ENCODE measurements at regions not wholly inside any gene's neighbourhood (a gene's known extent, or its start where the extent isn't known, plus 50 kb on each side); places are given as distances from the start of the nearest gene placed in this dataset.
"Not testable (repeated sequence)": the region's sequence is repeated elsewhere in the genome, so short reads cannot be mapped to it uniquely, and the experiment has no call there.

GRCh38 chr9:135404451-135405144, 75.0 kb upstream of the PPP1R26 start:
- DNase-seq (ENCODE audit: low read depth in 3 of 3): no peak

GRCh38 chr9:135405145-135405464, 74.5 kb upstream of the PPP1R26 start:
- not testable (repeated sequence) for DNase-seq (ENCODE audit: low read depth in 3 of 3)

GRCh38 chr9:135408476-135409254, 70.9 kb upstream of the PPP1R26 start:
- DNase-seq (ENCODE audit: low read depth in 3 of 3): no peak

DNA sequence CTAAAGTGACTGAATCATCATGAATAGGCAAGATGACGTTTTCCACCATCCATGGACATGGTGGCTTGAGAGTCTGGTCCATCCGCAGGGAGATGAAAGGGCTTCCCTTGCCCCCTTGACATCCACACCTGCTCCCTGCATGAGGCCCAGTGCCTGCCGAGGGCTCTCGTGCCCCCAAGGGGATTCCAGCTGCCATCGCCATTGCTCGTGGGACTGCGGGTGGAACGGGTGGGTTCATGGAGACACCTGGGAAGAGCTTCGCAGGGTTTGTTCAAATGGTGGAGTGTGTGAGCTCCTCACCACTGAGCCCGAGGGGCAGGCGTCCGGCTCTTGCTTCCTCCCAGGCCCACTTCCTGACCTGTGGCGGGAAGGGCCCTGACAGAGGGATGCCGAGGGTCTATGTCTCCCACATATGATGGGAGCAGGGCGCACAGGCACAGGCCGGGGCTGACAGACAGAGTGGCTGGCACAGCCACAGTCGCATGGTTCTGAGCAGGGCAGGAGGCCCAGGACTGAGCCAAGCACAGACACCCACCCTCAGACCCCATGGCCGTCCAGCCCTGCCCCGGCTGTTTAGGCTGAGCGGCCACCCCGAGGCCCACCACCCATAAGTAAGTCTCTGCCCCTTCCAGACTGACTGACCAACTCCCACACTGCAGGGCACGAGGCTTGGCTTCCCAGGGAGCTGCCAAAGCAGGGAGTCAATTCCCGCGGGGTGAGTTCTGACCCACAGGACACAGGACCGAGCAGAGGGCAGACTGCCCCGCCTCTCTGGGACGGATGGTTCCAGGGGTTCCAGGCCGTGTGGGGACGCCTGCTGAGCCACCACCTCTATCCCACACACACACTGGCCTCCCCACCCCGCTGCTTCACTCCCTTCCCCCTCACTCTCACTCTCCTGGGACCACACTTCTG, 70.0 kb upstream of the PPP1R26 start:
- DNase-seq (ENCODE audit: low read depth in 3 of 3): no peak

GRCh38 chr9:135410421-135410820, 69.2 kb upstream of the PPP1R26 start:
- no peak for DNase-seq (ENCODE audit: low read depth in 3 of 3)

GRCh38 chr9:135410831-135411473, 68.6 kb upstream of the PPP1R26 start:
- no peak for DNase-seq (ENCODE audit: low read depth in 3 of 3)

DNA sequence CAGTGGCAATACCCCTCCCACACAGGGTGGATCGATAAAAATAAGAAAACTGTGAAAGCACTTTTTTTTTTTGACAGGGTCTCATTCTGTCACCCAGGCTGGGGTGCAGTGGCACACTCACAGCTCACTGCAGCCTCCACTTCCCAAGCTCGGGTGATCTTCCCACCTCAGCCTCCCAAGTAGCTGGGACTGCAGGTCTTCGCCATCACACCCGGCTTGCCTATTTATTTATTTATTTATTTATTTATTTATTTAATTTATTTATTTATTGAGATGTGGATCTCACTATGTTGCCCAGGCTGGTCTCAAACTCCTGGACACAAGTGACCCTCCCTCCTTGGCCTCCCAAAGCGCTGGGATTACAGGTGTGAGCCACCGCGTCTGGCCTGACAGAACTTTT, 68.0 kb upstream of the PPP1R26 start:
- DNase-seq (ENCODE audit: low read depth in 3 of 3): not testable (repeated sequence)

- peak; percentile 17 to 60 (median 38) for DNase-seq (ENCODE audit: low read depth in 3 of 3)
Measured at GRCh38 chr9:135412315-135413085, 67.1 kb upstream of the PPP1R26 start.

- no peak for DNase-seq (ENCODE audit: low read depth in 3 of 3)
Measured at GRCh38 chr9:135413086-135413375, 66.6 kb upstream of the PPP1R26 start.

GRCh38 chr9:135413461-135413860, 66.1 kb upstream of the PPP1R26 start:
- DNase-seq (ENCODE audit: low read depth in 3 of 3): no peak

DNA sequence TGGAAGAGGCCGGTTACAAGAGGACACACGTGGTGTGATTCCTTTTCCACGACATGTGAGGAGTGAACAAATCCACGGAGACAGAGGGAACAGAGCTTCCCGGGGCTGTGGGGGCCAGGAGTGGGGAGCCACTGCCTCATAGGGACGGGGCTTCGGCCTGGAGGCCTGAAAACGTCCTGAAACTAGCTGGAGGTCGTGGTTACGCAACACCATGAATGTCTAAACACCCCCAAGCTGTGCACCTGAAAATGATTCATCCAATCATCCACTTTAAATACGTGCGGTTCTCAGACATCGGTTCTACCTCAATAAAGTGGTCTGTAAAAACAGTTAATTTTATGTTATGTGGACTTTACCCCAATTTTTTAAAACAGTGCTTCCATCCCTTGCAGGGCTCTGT, 65.3 kb upstream of the PPP1R26 start:
- DNase-seq (ENCODE audit: low read depth in 3 of 3): no peak

GRCh38 chr9:135415586-135415985, 64.0 kb upstream of the PPP1R26 start:
- no peak for DNase-seq (ENCODE audit: low read depth in 3 of 3)

- no peak for DNase-seq (ENCODE audit: low read depth in 3 of 3)
Measured at GRCh38 chr9:135416664-135417290, 62.8 kb upstream of the PPP1R26 start.

- no peak for DNase-seq (ENCODE audit: low read depth in 3 of 3)
Measured at GRCh38 chr9:135418161-135418560, 61.4 kb upstream of the PPP1R26 start.

- DNase-seq (ENCODE audit: low read depth in 3 of 3): no peak
Measured at GRCh38 chr9:135419106-135419505, 60.5 kb upstream of the PPP1R26 start.

DNA sequence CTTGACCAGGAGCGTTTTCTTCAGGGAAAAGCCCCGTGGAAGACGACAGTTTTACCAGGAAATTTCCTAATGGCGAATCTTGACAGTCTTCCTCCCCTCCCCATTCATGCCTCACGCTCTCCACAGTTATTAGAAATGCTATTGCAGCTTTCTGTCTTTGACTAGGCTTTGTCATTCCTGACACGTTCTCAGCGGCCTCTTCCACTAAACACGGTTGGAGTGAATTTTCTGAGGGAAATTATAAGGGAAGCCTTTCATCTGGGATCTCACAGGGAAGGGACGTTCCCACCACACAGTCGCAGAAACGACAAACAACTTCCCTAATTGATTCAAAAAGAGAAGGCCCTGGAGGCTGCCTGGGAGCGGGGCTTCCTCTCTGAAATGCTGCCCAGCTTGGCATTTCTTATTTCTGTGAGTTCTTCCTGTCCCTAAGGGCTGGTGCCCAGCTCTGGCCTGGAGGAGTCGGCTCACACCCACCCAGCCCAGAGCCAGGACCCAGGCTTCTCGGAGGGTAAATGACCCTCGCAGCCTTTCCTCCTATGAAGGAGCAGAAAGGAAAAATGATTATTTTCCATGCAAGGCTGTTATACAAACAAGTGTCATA, 57.1 kb upstream of the PPP1R26 start:
- DNase-seq (ENCODE audit: low read depth in 3 of 3): no peak

GRCh38 chr9:135423725-135424124, 55.9 kb upstream of the PPP1R26 start:
- no peak for DNase-seq (ENCODE audit: low read depth in 3 of 3)
